Astrocyte of the spinal cord (primary cell): ENCODE measurements at regions not wholly inside any gene's neighbourhood (a gene's known extent, or its start where the extent isn't known, plus 50 kb on each side); places are given as distances from the start of the nearest gene placed in this dataset.

Source experiments
- DNase-seq: peaks from one replicate; pipeline ENCODE4 v3.0.0; 2011; ENCODE audit warnings: low read depth, low spot score
- H3K4me3 ChIP-seq: 2 replicates; pipeline ENCODE4 v1.5.1; 2011; ENCODE audit warnings: low read depth, mild to moderate bottlenecking, low read length, moderate library complexity
- CTCF ChIP-seq: IDR thresholded peaks from 2 replicates; pipeline ENCODE4 v1.5.1; 2012; ENCODE audit warnings: low read depth, mild to moderate bottlenecking, low read length, inconsistent platforms
- in situ Hi-C: cut with HindIII; loops from 2 replicates; pipeline ENCODE4 v1.10.0; 2017; ENCODE audit warnings: low sequenced_read_pairs

- TF ChIP-seq CTCF: no peak
- no peak overlapping the region for H3K4me3 ChIP-seq
- in situ Hi-C loops: no loop called here
- no peak for DNase-seq
Observed at GRCh38 chr14:84959851-84960520, 570.0 kb upstream of the FLRT2 start.

- no peak for TF ChIP-seq CTCF
- DNase-seq: no peak
- in situ Hi-C loops: no loop called here
- H3K4me3 ChIP-seq: no peak overlapping the region
Observed at GRCh38 chr14:84961637-84962036, 568.3 kb upstream of the FLRT2 start.

- TF ChIP-seq CTCF: no peak
- H3K4me3 ChIP-seq: no peak overlapping the region
- DNase-seq: no peak
- in situ Hi-C loops: no loop called here
Observed at GRCh38 chr14:84963518-84963917, 566.4 kb upstream of the FLRT2 start.

GRCh38 chr14:84965279-84965678, 564.7 kb upstream of the FLRT2 start:
- in situ Hi-C loops: no loop called here
- no peak for TF ChIP-seq CTCF
- no peak for DNase-seq
- no peak overlapping the region for H3K4me3 ChIP-seq

GRCh38 chr14:84969501-84969900, 560.4 kb upstream of the FLRT2 start:
- no peak for DNase-seq
- no peak for TF ChIP-seq CTCF
- H3K4me3 ChIP-seq: no peak overlapping the region
- in situ Hi-C loops: no loop called here

GRCh38 chr14:84975241-84975902, 554.6 kb upstream of the FLRT2 start:
- in situ Hi-C loops: no loop called here
- DNase-seq: no peak
- no peak for TF ChIP-seq CTCF
- H3K4me3 ChIP-seq: no peak overlapping the region
